GM12872 (cell line): ENCODE measurements at regions not wholly inside any gene's neighbourhood (a gene's known extent, or its start where the extent isn't known, plus 50 kb on each side); places are given as distances from the start of the nearest gene placed in this dataset.

ENCODE experiments used
- CTCF ChIP-seq: IDR thresholded peaks from 3 replicates; pipeline ENCODE4 v1.5.1; 2011; ENCODE audit warnings: low read depth, mild to moderate bottlenecking, low read length, moderate library complexity; ENCODE audit not compliant: insufficient read depth

GRCh38 chr2:5911718-5912117 is 219.5 kb downstream of the SOX11 start:
- TF ChIP-seq CTCF: no peak

GRCh38 chr2:5913711-5914395 is 221.7 kb downstream of the SOX11 start:
- no peak for TF ChIP-seq CTCF

GRCh38 chr2:5914811-5915611 is 222.8 kb downstream of the SOX11 start:
- no peak for TF ChIP-seq CTCF

GRCh38 chr2:5915881-5916310 is 223.7 kb downstream of the SOX11 start:
- peak; percentile 63 for TF ChIP-seq CTCF

- TF ChIP-seq CTCF: no peak
Observed at GRCh38 chr2:5921081-5921642, 229.0 kb downstream of the SOX11 start.

GRCh38 chr2:5923957-5924945 is 232.1 kb downstream of the SOX11 start:
- no peak for TF ChIP-seq CTCF

GRCh38 chr2:5925604-5926003 is 233.4 kb downstream of the SOX11 start:
- TF ChIP-seq CTCF: no peak
